ENCODE measurements at regions not wholly inside any gene's neighbourhood (a gene's known extent, or its start where the extent isn't known, plus 50 kb on each side); places are given as distances from the start of the nearest gene placed in this dataset.

GRCh38 chr11:62020661-62021060 is 53.2 kb upstream of the FTH1 start:
- Histone ChIP-seq H3K27me3 (ENCODE audit: control insufficient read depth, low read length) (peaks cover 5% of the 10 kb centered on the region), H3K9me3 (ENCODE audit: control insufficient read depth, insufficient read depth, low read length) (peaks cover 6% of the 10 kb centered on the region; the same call in 1 of the 2 replicates), H3K27ac (ENCODE audit: low read depth, low read length) (no peak overlapping the region), H3K36me3 (ENCODE audit: control insufficient read depth, low read length) (no peaks in the 10 kb centered on the region), H3K79me2 (ENCODE audit: control insufficient read depth, low read length) (no peaks in the 10 kb centered on the region), H4K20me1 (ENCODE audit: control insufficient read depth, insufficient read depth, low read depth, low read length) (no peaks in the 10 kb centered on the region), H3K9me2 (replicated peaks; ENCODE audit: control insufficient read depth, low read length) (no peaks in the 10 kb centered on the region), H3F3A (ENCODE audit: control insufficient read depth, insufficient read depth) (no peaks in the 10 kb centered on the region), H3K4me2 (ENCODE audit: low read length) (no peak overlapping the region), H3K4me1 (ENCODE audit: control insufficient read depth, low read length) (no peaks in the 10 kb centered on the region), H3K4me3 (ENCODE audit: low read length) (no peak overlapping the region)
- TF ChIP-seq EZH2phosphoT487 (IDR thresholded peaks at IDR 0.05; ENCODE audit: borderline replicate concordance, low read length) (no peak), CTCF (IDR thresholded peaks at IDR 0.05; ENCODE audit: low read depth, low read length, poor library complexity, severe bottlenecking) (no peak)

- TF ChIP-seq CTCF (IDR thresholded peaks at IDR 0.05; ENCODE audit: low read depth, low read length, poor library complexity, severe bottlenecking) (no peak), EZH2phosphoT487 (IDR thresholded peaks at IDR 0.05; ENCODE audit: borderline replicate concordance, low read length) (no peak)
- H3K4me1 ChIP-seq (ENCODE audit: control insufficient read depth, low read length), result no peaks in the 10 kb centered on the region
- no peaks in the 10 kb centered on the region for H3K79me2 ChIP-seq (ENCODE audit: control insufficient read depth, low read length)
- H3K27me3 ChIP-seq (ENCODE audit: control insufficient read depth, low read length), result no peaks in the 10 kb centered on the region; the same call in 1 of the 2 replicates
- no peaks in the 10 kb centered on the region for H3F3A ChIP-seq (ENCODE audit: control insufficient read depth, insufficient read depth)
- H3K9me3 ChIP-seq (ENCODE audit: control insufficient read depth, insufficient read depth, low read length), result peaks cover 6% of the 10 kb centered on the region; the same call in 1 of the 2 replicates
- no peaks in the 10 kb centered on the region for H3K36me3 ChIP-seq (ENCODE audit: control insufficient read depth, low read length)
- H3K4me2 ChIP-seq (ENCODE audit: low read length), result no peak overlapping the region
- H4K20me1 ChIP-seq (ENCODE audit: control insufficient read depth, insufficient read depth, low read depth, low read length), result no peaks in the 10 kb centered on the region
- H3K9me2 ChIP-seq (replicated peaks; ENCODE audit: control insufficient read depth, low read length), result no peaks in the 10 kb centered on the region
- H3K4me3 ChIP-seq (ENCODE audit: low read length), result no peak overlapping the region
- no peak overlapping the region for H3K27ac ChIP-seq (ENCODE audit: low read depth, low read length)
Measured at GRCh38 chr11:62018981-62019664, 51.7 kb upstream of the FTH1 start.

- no peak overlapping the region for H3K4me3 ChIP-seq (ENCODE audit: low read length)
- no peak overlapping the region for H3K4me2 ChIP-seq (ENCODE audit: low read length)
- H3K9me3 ChIP-seq (ENCODE audit: control insufficient read depth, insufficient read depth, low read length), result peaks cover 6% of the 10 kb centered on the region; the same call in 1 of the 2 replicates
- TF ChIP-seq EZH2phosphoT487 (IDR thresholded peaks at IDR 0.05; ENCODE audit: borderline replicate concordance, low read length) (no peak), CTCF (IDR thresholded peaks at IDR 0.05; ENCODE audit: low read depth, low read length, poor library complexity, severe bottlenecking) (no peak)
- no peaks in the 10 kb centered on the region for H3K4me1 ChIP-seq (ENCODE audit: control insufficient read depth, low read length)
- no peaks in the 10 kb centered on the region for H4K20me1 ChIP-seq (ENCODE audit: control insufficient read depth, insufficient read depth, low read depth, low read length)
- H3K36me3 ChIP-seq (ENCODE audit: control insufficient read depth, low read length), result no peaks in the 10 kb centered on the region
- no peaks in the 10 kb centered on the region for H3K79me2 ChIP-seq (ENCODE audit: control insufficient read depth, low read length)
- no peaks in the 10 kb centered on the region for H3K9me2 ChIP-seq (replicated peaks; ENCODE audit: control insufficient read depth, low read length)
- H3K27ac ChIP-seq (ENCODE audit: low read depth, low read length), result no peak overlapping the region
- H3F3A ChIP-seq (ENCODE audit: control insufficient read depth, insufficient read depth), result no peaks in the 10 kb centered on the region
- H3K27me3 ChIP-seq (ENCODE audit: control insufficient read depth, low read length), result no peaks in the 10 kb centered on the region
Measured at GRCh38 chr11:62017878-62018655, 50.6 kb upstream of the FTH1 start.

Measured in DOHH2 (cell line).